ENCODE measurements at regions not wholly inside any gene's neighbourhood (a gene's known extent, or its start where the extent isn't known, plus 50 kb on each side); places are given as distances from the start of the nearest gene placed in this dataset.

DNA sequence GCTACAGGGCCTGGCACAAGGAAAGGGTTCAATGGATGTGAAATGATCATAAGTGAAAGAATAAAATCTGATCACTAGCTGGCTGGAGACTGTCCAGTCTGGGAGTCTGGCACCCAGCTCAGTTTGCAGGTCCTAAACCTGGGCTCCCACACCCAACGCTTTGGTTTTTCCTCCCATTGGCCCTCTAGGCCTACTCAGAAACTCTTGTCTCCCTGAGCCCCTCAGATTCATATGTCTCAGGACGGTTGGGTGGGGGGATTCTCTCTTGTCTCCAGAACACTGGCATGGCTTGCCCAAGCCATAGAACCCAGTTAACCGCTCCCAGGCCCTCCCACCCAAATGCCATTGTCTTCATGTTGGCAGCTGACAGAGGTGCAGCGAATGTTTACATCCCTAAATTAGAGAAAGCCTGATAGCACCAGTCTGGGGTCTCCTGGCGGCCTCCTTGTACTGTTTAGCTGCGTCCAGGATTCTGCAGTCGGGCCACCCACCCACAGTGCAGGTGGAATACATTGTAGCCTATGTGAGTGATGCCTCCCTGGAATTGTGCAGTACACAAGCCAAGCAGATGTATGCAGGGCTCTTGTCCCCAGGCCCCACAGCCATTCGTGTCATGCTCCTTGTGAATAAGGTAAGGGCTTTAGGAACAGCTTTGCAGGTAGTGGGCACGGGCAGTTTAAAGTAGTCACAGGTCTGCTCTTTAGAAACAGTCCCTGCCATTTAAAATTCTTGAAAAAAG lies 266.3 kb downstream of the XXYLT1 start:
- Histone ChIP-seq H3K36me3 (replicated peaks) (no peaks in the 10 kb centered on the region), H3K27me3 (replicated peaks) (peaks cover 8% of the 10 kb centered on the region), H3K27ac (no peak overlapping the region), H3K4me3 (ENCODE audit: low read depth, low read length) (no peak overlapping the region)
- TF ChIP-seq, protein P1, sequence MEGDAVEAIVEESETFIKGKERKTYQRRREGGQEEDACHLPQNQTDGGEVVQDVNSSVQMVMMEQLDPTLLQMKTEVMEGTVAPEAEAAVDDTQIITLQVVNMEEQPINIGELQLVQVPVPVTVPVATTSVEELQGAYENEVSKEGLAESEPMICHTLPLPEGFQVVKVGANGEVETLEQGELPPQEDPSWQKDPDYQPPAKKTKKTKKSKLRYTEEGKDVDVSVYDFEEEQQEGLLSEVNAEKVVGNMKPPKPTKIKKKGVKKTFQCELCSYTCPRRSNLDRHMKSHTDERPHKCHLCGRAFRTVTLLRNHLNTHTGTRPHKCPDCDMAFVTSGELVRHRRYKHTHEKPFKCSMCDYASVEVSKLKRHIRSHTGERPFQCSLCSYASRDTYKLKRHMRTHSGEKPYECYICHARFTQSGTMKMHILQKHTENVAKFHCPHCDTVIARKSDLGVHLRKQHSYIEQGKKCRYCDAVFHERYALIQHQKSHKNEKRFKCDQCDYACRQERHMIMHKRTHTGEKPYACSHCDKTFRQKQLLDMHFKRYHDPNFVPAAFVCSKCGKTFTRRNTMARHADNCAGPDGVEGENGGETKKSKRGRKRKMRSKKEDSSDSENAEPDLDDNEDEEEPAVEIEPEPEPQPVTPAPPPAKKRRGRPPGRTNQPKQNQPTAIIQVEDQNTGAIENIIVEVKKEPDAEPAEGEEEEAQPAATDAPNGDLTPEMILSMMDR (IDR thresholded peaks at IDR 0.05; ENCODE audit: low read depth, low read length, missing control alignments), result no peak
- in situ Hi-C loops (cut with HindIII; ENCODE audit: low pct_ligation_motif_present, low sequenced_read_pairs), result no loop called here
- no peak for DNase-seq

DNA sequence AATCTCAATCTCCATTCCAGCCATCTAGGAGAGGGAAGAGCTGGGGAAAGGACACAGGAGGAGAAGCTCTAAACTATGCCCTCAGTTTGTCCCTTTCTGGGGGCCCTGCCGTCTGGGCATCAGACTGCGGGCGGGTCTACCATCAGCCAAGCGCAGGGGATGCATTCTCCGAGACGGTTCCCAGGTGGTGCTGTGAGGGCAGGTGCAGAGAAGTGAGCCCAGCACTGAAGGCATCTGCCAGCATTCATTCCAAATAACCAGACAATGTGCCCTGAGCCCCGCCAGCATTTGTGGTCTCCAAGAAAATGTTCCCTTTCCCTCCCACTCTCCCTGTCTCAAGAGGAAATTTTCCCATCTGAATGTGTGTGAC lies 265.7 kb downstream of the XXYLT1 start:
- TF ChIP-seq, protein P1 (IDR thresholded peaks at IDR 0.05; ENCODE audit: low read depth, low read length, missing control alignments), result no peak
- in situ Hi-C loops (cut with HindIII; ENCODE audit: low pct_ligation_motif_present, low sequenced_read_pairs), result no loop called here
- H3K27me3 ChIP-seq (replicated peaks), result peaks cover 8% of the 10 kb centered on the region
- H3K27ac ChIP-seq, result no peak overlapping the region
- no peak for DNase-seq
- no peaks in the 10 kb centered on the region for H3K36me3 ChIP-seq (replicated peaks)
- no peak overlapping the region for H3K4me3 ChIP-seq (ENCODE audit: low read depth, low read length)

DNA sequence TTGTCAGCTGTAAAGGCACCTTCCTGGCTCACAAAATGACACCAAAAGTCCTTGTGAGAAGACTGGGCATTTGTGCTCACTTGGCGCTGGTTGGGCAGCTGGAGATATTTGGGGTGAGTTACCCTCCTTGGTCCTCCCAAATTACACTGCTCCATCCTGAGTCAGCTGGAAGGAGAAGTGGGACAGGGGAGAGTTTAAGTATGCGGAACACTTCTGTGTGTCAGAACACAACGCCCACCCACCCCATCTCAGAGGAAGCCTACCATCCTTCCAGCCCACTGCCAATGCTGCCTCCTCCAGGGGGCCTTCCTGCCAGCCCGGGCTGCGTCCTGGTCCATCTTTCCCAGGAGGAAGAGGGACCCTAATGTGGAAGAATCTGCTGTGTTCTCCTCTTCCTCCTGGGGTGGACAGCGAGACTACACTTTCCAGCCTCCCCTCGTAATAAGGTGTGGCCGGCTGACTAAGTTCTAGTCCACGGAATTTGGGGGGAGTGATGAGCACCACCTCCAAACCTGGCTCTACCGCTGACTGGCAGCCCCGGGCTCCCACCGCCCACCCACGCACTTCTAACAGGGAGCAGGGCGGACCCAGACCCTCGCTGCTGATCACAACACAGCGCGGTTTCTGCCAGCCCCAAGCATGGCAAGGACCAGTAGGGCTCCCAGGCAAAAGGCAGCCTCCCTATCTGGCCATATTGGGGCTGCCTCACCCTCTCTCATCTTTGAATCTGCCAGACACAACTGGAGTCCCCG lies 265.0 kb downstream of the XXYLT1 start:
- peaks cover 8% of the 10 kb centered on the region for H3K27me3 ChIP-seq (replicated peaks)
- TF ChIP-seq, protein P1 (IDR thresholded peaks at IDR 0.05; ENCODE audit: low read depth, low read length, missing control alignments), result no peak
- no peak for DNase-seq
- in situ Hi-C loops (cut with HindIII; ENCODE audit: low pct_ligation_motif_present, low sequenced_read_pairs), result no loop called here
- no peak overlapping the region for H3K4me3 ChIP-seq (ENCODE audit: low read depth, low read length)
- no peaks in the 10 kb centered on the region for H3K36me3 ChIP-seq (replicated peaks)
- H3K27ac ChIP-seq, result no peak overlapping the region

DNA sequence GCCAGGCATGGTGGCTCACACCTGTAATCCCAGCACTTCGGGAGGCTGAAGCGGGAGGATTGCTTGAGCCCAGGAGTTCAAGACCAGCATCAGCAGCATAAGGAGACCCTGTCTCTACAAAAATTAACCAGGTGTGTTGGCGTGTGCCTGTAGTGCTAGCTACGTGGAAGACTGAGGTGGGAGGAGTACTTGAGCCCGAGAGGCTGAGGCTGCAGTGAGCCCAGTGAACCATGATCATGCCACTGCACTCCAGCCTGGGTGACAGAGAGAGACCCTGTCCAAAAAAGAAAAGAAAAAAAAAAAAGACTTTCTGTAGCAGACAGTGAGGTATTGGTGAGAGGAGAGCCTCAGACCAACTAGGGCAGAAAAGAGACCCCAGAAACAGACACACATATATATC lies 263.8 kb downstream of the XXYLT1 start:
- in situ Hi-C loops (cut with HindIII; ENCODE audit: low pct_ligation_motif_present, low sequenced_read_pairs), result no loop called here
- TF ChIP-seq, protein P1 (IDR thresholded peaks at IDR 0.05; ENCODE audit: low read depth, low read length, missing control alignments), result no peak
- DNase-seq, result no peak
- Histone ChIP-seq H3K27me3 (replicated peaks) (peaks cover 8% of the 10 kb centered on the region), H3K27ac (no peak overlapping the region), H3K4me3 (ENCODE audit: low read depth, low read length) (no peak overlapping the region), H3K36me3 (replicated peaks) (no peaks in the 10 kb centered on the region)

DNA sequence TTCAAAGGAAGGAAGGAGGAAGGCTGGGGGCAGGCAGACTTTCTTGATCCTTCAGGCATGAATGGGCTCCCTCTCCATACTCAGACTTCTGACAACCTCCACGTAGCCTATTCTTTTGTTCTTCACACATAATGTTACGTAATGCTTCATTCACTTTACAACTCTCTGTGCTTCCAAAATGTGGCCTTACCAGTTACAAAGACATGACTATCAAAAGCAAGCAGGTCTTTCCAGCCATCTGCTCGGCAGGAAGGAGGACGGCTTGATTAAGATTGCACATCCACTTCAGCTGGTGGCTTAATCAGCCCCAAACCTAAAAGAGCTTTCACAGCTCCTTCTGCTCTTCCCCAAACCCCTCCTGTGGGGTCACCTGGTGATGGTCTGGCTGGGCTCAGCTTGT lies 263.2 kb downstream of the XXYLT1 start:
- no peak for DNase-seq
- Histone ChIP-seq H3K27ac (no peak overlapping the region), H3K27me3 (replicated peaks) (peaks cover 8% of the 10 kb centered on the region), H3K4me3 (ENCODE audit: low read depth, low read length) (no peak overlapping the region), H3K36me3 (replicated peaks) (no peaks in the 10 kb centered on the region)
- in situ Hi-C loops (cut with HindIII; ENCODE audit: low pct_ligation_motif_present, low sequenced_read_pairs), result no loop called here
- TF ChIP-seq, protein P1 (IDR thresholded peaks at IDR 0.05; ENCODE audit: low read depth, low read length, missing control alignments), result no peak
